Muscle of arm (tissue), 1 donor: ENCODE measurements at regions not wholly inside any gene's neighbourhood (a gene's known extent, or its start where the extent isn't known, plus 50 kb on each side); places are given as distances from the start of the nearest gene placed in this dataset.
"Not testable (repeated sequence)": the region's sequence is repeated elsewhere in the genome, so short reads cannot be mapped to it uniquely, and the experiment has no call there.

ENCODE experiments used
- DNase-seq: peaks from one replicate; pipeline ENCODE4 v3.0.0-alpha.2; 2013

- DNase-seq: no peak
Measured at GRCh38 chr5:67578011-67578410, 381.4 kb upstream of the CD180 start.

- DNase-seq: no peak
Measured at GRCh38 chr5:67577424-67577823, 380.8 kb upstream of the CD180 start.

- DNase-seq: no peak
Measured at GRCh38 chr5:67576112-67576511, 379.5 kb upstream of the CD180 start.

- no peak for DNase-seq
Measured at GRCh38 chr5:67575087-67575486, 378.5 kb upstream of the CD180 start.

- DNase-seq: no peak
Measured at GRCh38 chr5:67561151-67561932, 364.7 kb upstream of the CD180 start.

- no peak for DNase-seq
Measured at GRCh38 chr5:67552773-67553172, 356.2 kb upstream of the CD180 start.

GRCh38 chr5:67549947-67550346, 353.3 kb upstream of the CD180 start:
- no peak for DNase-seq

- DNase-seq: peak; percentile 64
Measured at GRCh38 chr5:67549296-67549618, 352.7 kb upstream of the CD180 start.

- DNase-seq: peak; percentile 36
Measured at GRCh38 chr5:67548520-67549295, 352.1 kb upstream of the CD180 start.

- DNase-seq: no peak
Measured at GRCh38 chr5:67547682-67548081, 351.1 kb upstream of the CD180 start.

GRCh38 chr5:67544942-67545341, 348.3 kb upstream of the CD180 start:
- DNase-seq: not testable (repeated sequence)

- peak; percentile 71 for DNase-seq
Measured at GRCh38 chr5:67543720-67544270, 347.2 kb upstream of the CD180 start.

- DNase-seq: no peak
Measured at GRCh38 chr5:67542479-67542878, 345.9 kb upstream of the CD180 start.

GRCh38 chr5:67541875-67542274, 345.3 kb upstream of the CD180 start:
- no peak for DNase-seq

- no peak for DNase-seq
Measured at GRCh38 chr5:67538855-67539506, 342.4 kb upstream of the CD180 start.

- no peak for DNase-seq
Measured at GRCh38 chr5:67537439-67538148, 341.0 kb upstream of the CD180 start.

GRCh38 chr5:67536866-67537265, 340.3 kb upstream of the CD180 start:
- DNase-seq: no peak

GRCh38 chr5:67530609-67531255, 334.1 kb upstream of the CD180 start:
- DNase-seq: no peak

GRCh38 chr5:67528953-67529352, 332.4 kb upstream of the CD180 start:
- DNase-seq: no peak

GRCh38 chr5:67526793-67527192, 330.2 kb upstream of the CD180 start:
- no peak for DNase-seq

- DNase-seq: peak; percentile 31
Measured at GRCh38 chr5:67520161-67520908, 323.7 kb upstream of the CD180 start.
